Keratinocyte (primary cell): ENCODE measurements at regions not wholly inside any gene's neighbourhood (a gene's known extent, or its start where the extent isn't known, plus 50 kb on each side); places are given as distances from the start of the nearest gene placed in this dataset.

Experiments
- DNase-seq: peaks from one replicate; pipeline ENCODE4 v3.0.0-alpha.2; 2011; ENCODE audit warnings: low read depth, missing footprints, low spot score
- FAIRE-seq: peaks from 2 replicates; lab custom pipeline; 2011; peaks lifted over from hg19 to GRCh38; lab: Jason Lieb, UNC
- H2AFZ ChIP-seq: 2 replicates; pipeline ENCODE4 v1.6.0; 2012; ENCODE audit warnings: low read length, control low read depth, inconsistent platforms; ENCODE audit not compliant: control insufficient read depth
- H3K27ac ChIP-seq: 2 replicates; pipeline ENCODE4 v1.5.1; 2011; ENCODE audit warnings: low read length; ENCODE audit not compliant: control insufficient read depth, insufficient read depth
- H3K27me3 ChIP-seq: 3 replicates; pipeline ENCODE4 v1.6.0; 2011; ENCODE audit warnings: low read length; ENCODE audit not compliant: control insufficient read depth, insufficient read depth; ENCODE audit errors: extremely low read depth
- H3K36me3 ChIP-seq, 2 experiments: 2 replicates in 1 of 2; 3 replicates in 1 of 2; pipeline ENCODE4 v1.5.1; 2011; ENCODE audit warnings: low read length in 2 of 2, mild to moderate bottlenecking in 1 of 2; ENCODE audit not compliant: control insufficient read depth in 2 of 2, insufficient read depth in 2 of 2; ENCODE audit errors: extremely low read depth in 1 of 2
- H3K4me1 ChIP-seq: 3 replicates; pipeline ENCODE4 v1.5.1; 2011; ENCODE audit warnings: low read length; ENCODE audit not compliant: control insufficient read depth, insufficient read depth; ENCODE audit errors: extremely low read depth
- H3K4me2 ChIP-seq: 3 replicates; pipeline ENCODE4 v1.6.0; 2011; ENCODE audit warnings: low read depth, low read length; ENCODE audit not compliant: control insufficient read depth, insufficient read depth; ENCODE audit errors: extremely low read depth
- H3K4me3 ChIP-seq, 3 experiments: fragments of 200-600 bp in 1 of 3; sonication (generic) in 1 of 3; 2 replicates in 2 of 3; 3 replicates in 1 of 3; pipeline ENCODE4 v1.5.1; 2011 to 2016; ENCODE audit warnings: low read length in 3 of 3, mild to moderate bottlenecking in 3 of 3, control low read depth in 2 of 3, inconsistent platforms in 1 of 3, low read depth in 1 of 3, mixed read lengths in 1 of 3, mixed run types in 1 of 3, moderate library complexity in 1 of 3; ENCODE audit not compliant: control insufficient read depth in 2 of 3, insufficient read depth in 2 of 3; ENCODE audit errors: extremely low read depth in 1 of 3
- H3K79me2 ChIP-seq: 2 replicates; pipeline ENCODE4 v1.6.0; 2012; ENCODE audit warnings: low read length; ENCODE audit not compliant: control insufficient read depth, insufficient read depth
- H3K9ac ChIP-seq: 3 replicates; pipeline ENCODE4 v1.6.0; 2011; ENCODE audit warnings: low read length; ENCODE audit not compliant: control insufficient read depth, insufficient read depth; ENCODE audit errors: extremely low read depth
- H3K9me1 ChIP-seq: 3 replicates; pipeline ENCODE4 v1.6.0; 2011; ENCODE audit warnings: low read length; ENCODE audit not compliant: control insufficient read depth, insufficient read depth; ENCODE audit errors: extremely low read depth
- H3K9me3 ChIP-seq: 2 replicates; pipeline ENCODE4 v1.5.1; 2012; ENCODE audit warnings: low read depth, low read length; ENCODE audit not compliant: control insufficient read depth
- H4K20me1 ChIP-seq: 3 replicates; pipeline ENCODE4 v1.6.0; 2011; ENCODE audit warnings: low read length; ENCODE audit not compliant: control insufficient read depth, insufficient read depth; ENCODE audit errors: extremely low read depth
- EZH2 ChIP-seq: IDR thresholded peaks from one replicate; pipeline ENCODE4 v1.6.1; 2012; ENCODE audit warnings: inconsistent platforms, mild to moderate bottlenecking, low read length, moderate library complexity
- dilution Hi-C: fragments of 300-500 bp; cut with MboI; formaldehyde crosslinking; loops from one replicate; pipeline ENCODE4 v1.7.0; 2020; ENCODE audit warnings: low sequenced_read_pairs; ENCODE audit not compliant: extremely low pct_ligation_motif_present
- TF ChIP-seq, protein P1 (sequence below), 3 experiments: IDR thresholded peaks in 1 of 3; conservative IDR thresholded peaks in 1 of 3; optimal IDR thresholded peaks in 1 of 3; 2 replicates in 2 of 3; 3 replicates in 1 of 3; pipeline versions ENCODE3 to v1.5.1; 2011; ENCODE audit warnings: low read length in 3 of 3, mild to moderate bottlenecking in 3 of 3, moderate library complexity in 2 of 3, control low read depth in 1 of 3, inconsistent platforms in 1 of 3; ENCODE audit not compliant: insufficient read depth in 2 of 3; ENCODE audit errors: extremely low read depth in 1 of 3

DNA sequence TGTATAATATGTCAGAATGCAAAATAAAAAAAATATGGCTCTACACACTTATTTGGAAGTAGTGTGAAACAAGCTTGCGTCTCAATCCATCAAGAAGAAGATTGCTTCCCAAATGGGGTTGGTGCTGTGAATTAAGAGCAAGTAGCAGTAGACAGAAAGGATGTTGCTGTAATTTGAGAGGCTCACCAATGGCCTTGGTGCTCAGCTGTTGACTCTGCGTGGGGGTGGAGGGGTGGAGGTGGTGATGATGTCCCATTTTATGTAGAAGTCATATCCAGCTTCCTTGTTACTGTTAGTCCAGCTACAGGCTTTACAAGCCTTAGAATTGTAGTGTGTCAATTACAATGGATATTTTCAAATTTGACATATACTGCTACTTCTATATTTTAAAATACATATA is 223.4 kb upstream of the RND3 start:
- Histone ChIP-seq H3K9me1 (no peaks in the 10 kb centered on the region), H3K4me1 (peaks cover under 1% of the 10 kb centered on the region), H3K36me3 (no peaks in the 10 kb centered on the region), H3K27me3 (no peaks in the 10 kb centered on the region), H3K27ac (no peak overlapping the region), H3K4me3 (no peak overlapping the region), H4K20me1 (no peaks in the 10 kb centered on the region), H3K9me3 (no peaks in the 10 kb centered on the region), H2AFZ (no peak overlapping the region), H3K79me2 (no peaks in the 10 kb centered on the region), H3K9ac (no peak overlapping the region), H3K4me2 (no peak overlapping the region)
- TF ChIP-seq, protein P1, sequence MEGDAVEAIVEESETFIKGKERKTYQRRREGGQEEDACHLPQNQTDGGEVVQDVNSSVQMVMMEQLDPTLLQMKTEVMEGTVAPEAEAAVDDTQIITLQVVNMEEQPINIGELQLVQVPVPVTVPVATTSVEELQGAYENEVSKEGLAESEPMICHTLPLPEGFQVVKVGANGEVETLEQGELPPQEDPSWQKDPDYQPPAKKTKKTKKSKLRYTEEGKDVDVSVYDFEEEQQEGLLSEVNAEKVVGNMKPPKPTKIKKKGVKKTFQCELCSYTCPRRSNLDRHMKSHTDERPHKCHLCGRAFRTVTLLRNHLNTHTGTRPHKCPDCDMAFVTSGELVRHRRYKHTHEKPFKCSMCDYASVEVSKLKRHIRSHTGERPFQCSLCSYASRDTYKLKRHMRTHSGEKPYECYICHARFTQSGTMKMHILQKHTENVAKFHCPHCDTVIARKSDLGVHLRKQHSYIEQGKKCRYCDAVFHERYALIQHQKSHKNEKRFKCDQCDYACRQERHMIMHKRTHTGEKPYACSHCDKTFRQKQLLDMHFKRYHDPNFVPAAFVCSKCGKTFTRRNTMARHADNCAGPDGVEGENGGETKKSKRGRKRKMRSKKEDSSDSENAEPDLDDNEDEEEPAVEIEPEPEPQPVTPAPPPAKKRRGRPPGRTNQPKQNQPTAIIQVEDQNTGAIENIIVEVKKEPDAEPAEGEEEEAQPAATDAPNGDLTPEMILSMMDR (optimal IDR thresholded peaks at IDR 0.05 in 1 of 3, IDR thresholded peaks at IDR 0.05 in 1 of 3, conservative IDR thresholded peaks at IDR 0.05 in 1 of 3; ENCODE audit: extremely low read depth in 1 of 3, insufficient read depth in 2 of 3, low read length in 3 of 3): no peak
- no peak for TF ChIP-seq EZH2
- FAIRE-seq: no peak
- dilution Hi-C loops: no loop called here
- no peak for DNase-seq

GRCh38 chr2:150710041-150710440 is 222.6 kb upstream of the RND3 start:
- Histone ChIP-seq H3K27me3 (no peaks in the 10 kb centered on the region), H3K4me1 (peaks cover 4% of the 10 kb centered on the region), H2AFZ (no peak overlapping the region), H4K20me1 (no peaks in the 10 kb centered on the region), H3K9me1 (no peaks in the 10 kb centered on the region), H3K9ac (no peak overlapping the region), H3K79me2 (no peaks in the 10 kb centered on the region), H3K27ac (no peak overlapping the region), H3K36me3 (no peaks in the 10 kb centered on the region), H3K4me3 (no peak overlapping the region), H3K4me2 (no peak overlapping the region), H3K9me3 (no peaks in the 10 kb centered on the region)
- dilution Hi-C loops: no loop called here
- DNase-seq: no peak
- TF ChIP-seq, protein P1 (optimal IDR thresholded peaks at IDR 0.05 in 1 of 3, IDR thresholded peaks at IDR 0.05 in 1 of 3, conservative IDR thresholded peaks at IDR 0.05 in 1 of 3; ENCODE audit: extremely low read depth in 1 of 3, insufficient read depth in 2 of 3, low read length in 3 of 3): no peak
- TF ChIP-seq EZH2: no peak
- FAIRE-seq: no peak
